Stomach (tissue), 4 donors: ENCODE measurements at regions not wholly inside any gene's neighbourhood (a gene's known extent, or its start where the extent isn't known, plus 50 kb on each side); places are given as distances from the start of the nearest gene placed in this dataset.
"Not testable (repeated sequence)": the region's sequence is repeated elsewhere in the genome, so short reads cannot be mapped to it uniquely, and the experiment has no call there.

Source experiments
- CTCF ChIP-seq, 7 experiments: fragments of 450-650 bp in 4 of 7; fragments of 200-600 bp in 3 of 7; sonication (generic) in 3 of 7; IDR thresholded peaks; one replicate each; pipeline ENCODE4 v1.5.1; 2016 to 2019; ENCODE audit warnings: antibody characterized with exemption in 7 of 7, control low read depth in 2 of 7, mild to moderate bottlenecking in 1 of 7
- EP300 ChIP-seq: sonication (generic); formaldehyde crosslinking; IDR thresholded peaks from one replicate; pipeline ENCODE4 v1.6.1; 2017; ENCODE audit warnings: antibody characterized with exemption
- POLR2A ChIP-seq, 4 donors: fragments of 450-650 bp; IDR thresholded peaks; one replicate each; pipeline ENCODE4 v1.6.1; 2016; ENCODE audit warnings: antibody characterized with exemption in 4 of 4, control low read depth in 2 of 4, mild to moderate bottlenecking in 1 of 4, moderate library complexity in 1 of 4
- POLR2AphosphoS5 ChIP-seq, 3 donors: sonication (generic); formaldehyde crosslinking; IDR thresholded peaks; one replicate each; pipeline ENCODE4 v1.6.1; 2016; ENCODE audit warnings: antibody characterized with exemption in 3 of 3

GRCh38 chr18:14321217-14321616 lies 189.0 kb upstream of the ZNF519 start:
- not testable (repeated sequence) for TF ChIP-seq CTCF (IDR thresholded peaks at IDR 0.05); POLR2A (IDR thresholded peaks at IDR 0.05); POLR2AphosphoS5 (IDR thresholded peaks at IDR 0.05); EP300
